IMR-90 (cell line): ENCODE measurements at regions not wholly inside any gene's neighbourhood (a gene's known extent, or its start where the extent isn't known, plus 50 kb on each side); places are given as distances from the start of the nearest gene placed in this dataset.

Experiments used
- ATAC-seq: fragments of 200-7000 bp; cut with Tn5 transposase; 2 replicates; pipeline ENCODE4 v1.9.1; 2020; ENCODE audit warnings: low read depth, mild to moderate bottlenecking, moderate library complexity
- BruUV-seq: library from RNA; stranded (reverse); fragments of 400-500 nt; replicated peaks from 2 replicates; lab custom pipeline; 2021; lab: Mats Ljungman, UMichigan
- CTCF ChIA-PET: fragments of 300-600 bp; formaldehyde crosslinking; extraction: SDS; loops from one replicate; lab custom pipeline; 2021; ENCODE audit warnings: antibody characterized with exemption; lab: Yijun Ruan, JAX
- POLR2A ChIA-PET: fragments of 300-600 bp; sonication (Branson Sonifier 250); formaldehyde crosslinking; loops from one replicate; lab custom pipeline; 2022; ENCODE audit warnings: antibody characterized with exemption; ENCODE audit not compliant: unreplicated experiment; lab: Charles Lee
- DNase-seq: peaks from one replicate; pipeline ENCODE4 v3.0.0; 2013
- H2AFZ ChIP-seq: replicated peaks from 2 replicates; pipeline ENCODE3; 2013; ENCODE audit warnings: low read length, mild to moderate bottlenecking; ENCODE audit not compliant: poor library complexity
- H2AK5ac ChIP-seq: 2 replicates; pipeline ENCODE4 v1.6.1; 2013; ENCODE audit warnings: low read depth, low read length, inconsistent platforms
- H2AK9ac ChIP-seq: replicated peaks from 2 replicates; pipeline ENCODE3; 2013; ENCODE audit warnings: mild to moderate bottlenecking, low read depth, low read length, moderate library complexity; ENCODE audit not compliant: poor library complexity
- H2BK120ac ChIP-seq: 2 replicates; pipeline ENCODE4 v1.6.1; 2013; ENCODE audit warnings: low read depth, low read length, inconsistent platforms
- H2BK15ac ChIP-seq: 3 replicates; pipeline ENCODE4 v1.6.1; 2013; ENCODE audit warnings: low read depth, low read length, inconsistent platforms
- H2BK20ac ChIP-seq: 2 replicates; pipeline ENCODE4 v1.6.1; 2013; ENCODE audit warnings: low read depth, mild to moderate bottlenecking, inconsistent platforms, low read length, moderate library complexity
- H2BK5ac ChIP-seq: 2 replicates; pipeline ENCODE4 v1.6.1; 2013; ENCODE audit warnings: mild to moderate bottlenecking, low read depth, low read length, inconsistent platforms; ENCODE audit not compliant: poor library complexity, severe bottlenecking
- H3K14ac ChIP-seq: replicated peaks from 2 replicates; pipeline ENCODE4 v1.6.1; 2013; ENCODE audit warnings: low read depth, low read length, inconsistent platforms
- H3K18ac ChIP-seq: 2 replicates; pipeline ENCODE4 v1.6.1; 2013; ENCODE audit warnings: low read depth, low read length, control low read depth
- H3K23ac ChIP-seq: 2 replicates; pipeline ENCODE4 v1.6.1; 2013; ENCODE audit warnings: low read depth, low read length, inconsistent platforms
- H3K27ac ChIP-seq: 2 replicates; pipeline ENCODE4 v1.5.1; 2013; ENCODE audit warnings: mild to moderate bottlenecking, control low read depth, low read length; ENCODE audit not compliant: insufficient read depth
- H3K27me3 ChIP-seq: 2 replicates; pipeline ENCODE4 v1.6.1; 2013; ENCODE audit warnings: low read length; ENCODE audit not compliant: control insufficient read depth, insufficient read depth
- H3K36me3 ChIP-seq: 2 replicates; pipeline ENCODE4 v1.6.1; 2013; ENCODE audit warnings: low read length, mixed read lengths; ENCODE audit not compliant: control insufficient read depth, insufficient read depth
- H3K4ac ChIP-seq: 2 replicates; pipeline ENCODE4 v1.6.1; 2013; ENCODE audit warnings: low read depth, low read length, inconsistent platforms
- H3K4me1 ChIP-seq: 2 replicates; pipeline ENCODE4 v1.6.1; 2013; ENCODE audit warnings: low read length, mixed read lengths; ENCODE audit not compliant: control insufficient read depth, insufficient read depth
- H3K4me2 ChIP-seq: 2 replicates; pipeline ENCODE4 v1.6.1; 2013; ENCODE audit warnings: low read depth, mild to moderate bottlenecking, control low read depth, low read length, moderate library complexity
- H3K4me3 ChIP-seq: 2 replicates; pipeline ENCODE4 v1.5.1; 2013; ENCODE audit warnings: low read depth, mild to moderate bottlenecking, control low read depth, low read length, moderate library complexity; ENCODE audit not compliant: insufficient read depth
- H3K56ac ChIP-seq: 2 replicates; pipeline ENCODE4 v1.6.1; 2013; ENCODE audit warnings: low read length, inconsistent platforms; ENCODE audit not compliant: insufficient read depth; ENCODE audit errors: extremely low read depth
- H3K79me1 ChIP-seq, 2 experiments: 2 replicates each; pipeline ENCODE4 v1.6.1; 2013; ENCODE audit warnings: low read length in 2 of 2, inconsistent platforms in 1 of 2, low read depth in 1 of 2
- H3K9ac ChIP-seq: 2 replicates; pipeline ENCODE4 v1.6.1; 2013; ENCODE audit warnings: low read depth, low read length, control low read depth
- H3K9me1 ChIP-seq: 2 replicates; pipeline ENCODE4 v1.6.1; 2013; ENCODE audit warnings: low read length, inconsistent platforms; ENCODE audit not compliant: insufficient read depth
- H3K9me3 ChIP-seq: 2 replicates; pipeline ENCODE4 v1.6.1; 2013; ENCODE audit warnings: low read length; ENCODE audit not compliant: control insufficient read depth, insufficient read depth
- H4K20me1 ChIP-seq: 2 replicates; pipeline ENCODE4 v1.6.1; 2013; ENCODE audit warnings: low read length, inconsistent platforms; ENCODE audit not compliant: insufficient read depth
- H4K5ac ChIP-seq: 2 replicates; pipeline ENCODE4 v1.6.1; 2013; ENCODE audit warnings: mild to moderate bottlenecking, low read depth, low read length, control low read depth
- H4K8ac ChIP-seq, 2 experiments: 2 replicates each; pipeline ENCODE4 v1.6.1; 2013; ENCODE audit warnings: low read depth in 2 of 2, low read length in 2 of 2, control low read depth in 1 of 2, inconsistent platforms in 1 of 2
- H4K91ac ChIP-seq: 2 replicates; pipeline ENCODE4 v1.6.1; 2013; ENCODE audit warnings: low read depth, low read length, inconsistent platforms; ENCODE audit not compliant: insufficient read depth
- BHLHE40 ChIP-seq: fragments of 150-350 bp; IDR thresholded peaks from 2 replicates; pipeline ENCODE4 v1.6.1; 2016; ENCODE audit warnings: mild to moderate bottlenecking, low read depth, low read length
- CEBPB ChIP-seq: IDR thresholded peaks from 2 replicates; pipeline ENCODE4 v1.6.1; 2012; ENCODE audit warnings: low read depth, low read length, improper control_type of control experiment
- CHD1 ChIP-seq: IDR thresholded peaks from 2 replicates; pipeline ENCODE4 v1.6.1; 2012; ENCODE audit warnings: low read depth, low read length, improper control_type of control experiment
- FOS ChIP-seq: fragments of 150-350 bp; IDR thresholded peaks from 2 replicates; pipeline ENCODE4 v1.6.1; 2016; ENCODE audit warnings: low read depth, low read length
- MAFK ChIP-seq: IDR thresholded peaks from 2 replicates; pipeline ENCODE4 v1.6.1; 2012; ENCODE audit warnings: low read depth, low read length, improper control_type of control experiment
- MAZ ChIP-seq: IDR thresholded peaks from 2 replicates; pipeline ENCODE4 v1.6.1; 2012; ENCODE audit warnings: low read depth, mild to moderate bottlenecking, low read length, improper control_type of control experiment, moderate library complexity, borderline replicate concordance
- MXI1 ChIP-seq: IDR thresholded peaks from 2 replicates; pipeline ENCODE4 v1.6.1; 2012; ENCODE audit warnings: low read depth, mild to moderate bottlenecking, low read length, moderate library complexity, borderline replicate concordance
- NFE2L2 ChIP-seq: fragments of 150-350 bp; IDR thresholded peaks from 2 replicates; pipeline ENCODE4 v1.6.1; 2016; ENCODE audit warnings: low read depth, mild to moderate bottlenecking, low read length
- POLR2A ChIP-seq: IDR thresholded peaks from 2 replicates; pipeline ENCODE4 v1.6.1; 2012; ENCODE audit warnings: mild to moderate bottlenecking, low read depth, low read length
- RCOR1 ChIP-seq: IDR thresholded peaks from 2 replicates; pipeline ENCODE4 v1.6.1; 2012; ENCODE audit warnings: mild to moderate bottlenecking, low read length, improper control_type of control experiment; ENCODE audit not compliant: insufficient replicate concordance
- RFX5 ChIP-seq: IDR thresholded peaks from 2 replicates; pipeline ENCODE4 v1.8.0; 2012; ENCODE audit warnings: low read depth, mild to moderate bottlenecking, low read length, moderate library complexity
- SMC3 ChIP-seq: fragments of 150-350 bp; IDR thresholded peaks from 2 replicates; pipeline ENCODE4 v1.6.1; 2016; ENCODE audit warnings: low read depth, mild to moderate bottlenecking, antibody characterized with exemption, low read length, moderate library complexity
- WGBS, 2 experiments: methylation state at CpG; one replicate each; pipeline versions ENCODE4 v1.1.5 to v1.1.7; 2013; ENCODE audit warnings: missing lambda C conversion rate in 2 of 2; ENCODE audit not compliant: insufficient read length in 1 of 2; ENCODE audit errors: extremely low coverage in 2 of 2; 5-methylcytosine and 5-hydroxymethylcytosine counted together
- dilution Hi-C: fragments of 300-500 bp; cut with HindIII; formaldehyde crosslinking; loops from one replicate; pipeline ENCODE4 v1.14.3; 2018; ENCODE audit warnings: low sequenced_read_pairs; ENCODE audit not compliant: unreplicated experiment
- in situ Hi-C: fragments of 300-500 bp; cut with MboI; formaldehyde crosslinking; loops from 3 replicates; pipeline ENCODE4 v1.14.3; 2019; ENCODE audit warnings: low sequenced_read_pairs, inconsistent platforms, mixed read lengths
- intact Hi-C: fragments of 100-400 bp; cut with micrococcal nuclease; formaldehyde crosslinking; loops from 2 replicates; pipeline ENCODE4 v1.10.0; 2022
- TF ChIP-seq, protein P1 (sequence below): conservative IDR thresholded peaks from 2 replicates; pipeline ENCODE4 v1.5.1; 2012; ENCODE audit warnings: mild to moderate bottlenecking, low read depth, low read length, improper control_type of control experiment
- TF ChIP-seq, protein P2 (sequence below): fragments of 150-350 bp; IDR thresholded peaks from 2 replicates; pipeline ENCODE4 v1.6.1; 2017; ENCODE audit warnings: mild to moderate bottlenecking, antibody characterized with exemption, low read length, low read depth

DNA sequence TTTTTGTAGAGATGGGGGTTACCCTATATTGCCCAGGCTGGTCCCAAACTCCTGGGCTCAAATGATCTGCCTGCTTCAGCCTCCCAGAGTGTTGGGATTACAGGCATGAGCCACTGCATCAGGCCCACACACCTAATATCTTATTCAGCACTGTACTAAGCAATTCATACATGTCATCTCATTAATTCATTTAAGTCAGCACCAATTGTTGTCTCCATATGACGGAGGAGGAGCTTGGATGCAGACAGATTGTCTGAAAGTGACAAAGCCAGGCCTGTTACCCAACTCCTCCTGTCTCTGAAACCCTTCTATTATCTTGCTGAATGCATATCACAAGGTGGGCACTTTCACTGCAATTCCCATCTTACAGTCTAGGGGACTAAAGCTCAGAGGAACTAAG lies 57.5 kb upstream of the ALX4 start:
- H3K4me1 ChIP-seq: no peaks in the 10 kb centered on the region
- H2AK9ac ChIP-seq: no peak overlapping the region
- ChIA-PET CTCF (no interaction called here), POLR2A (no interaction called here)
- H3K9ac ChIP-seq: no peak overlapping the region
- ATAC-seq (no peak), DNase-seq (no peak)
- H2BK20ac ChIP-seq: no peak overlapping the region
- no peak overlapping the region for H3K27ac ChIP-seq
- H3K27me3 ChIP-seq: peaks cover 26% of the 10 kb centered on the region
- no peaks in the 10 kb centered on the region; the same call in 1 of the 2 replicates for H3K9me3 ChIP-seq
- H3K4ac ChIP-seq: no peak overlapping the region
- H3K4me3 ChIP-seq: no peak overlapping the region
- no peak overlapping the region for H3K14ac ChIP-seq
- H3K18ac ChIP-seq: no peak overlapping the region
- H2AFZ ChIP-seq: no peak overlapping the region
- TF ChIP-seq BHLHE40: no peak
- no peak for TF ChIP-seq SMC3
- TF ChIP-seq, protein P1, sequence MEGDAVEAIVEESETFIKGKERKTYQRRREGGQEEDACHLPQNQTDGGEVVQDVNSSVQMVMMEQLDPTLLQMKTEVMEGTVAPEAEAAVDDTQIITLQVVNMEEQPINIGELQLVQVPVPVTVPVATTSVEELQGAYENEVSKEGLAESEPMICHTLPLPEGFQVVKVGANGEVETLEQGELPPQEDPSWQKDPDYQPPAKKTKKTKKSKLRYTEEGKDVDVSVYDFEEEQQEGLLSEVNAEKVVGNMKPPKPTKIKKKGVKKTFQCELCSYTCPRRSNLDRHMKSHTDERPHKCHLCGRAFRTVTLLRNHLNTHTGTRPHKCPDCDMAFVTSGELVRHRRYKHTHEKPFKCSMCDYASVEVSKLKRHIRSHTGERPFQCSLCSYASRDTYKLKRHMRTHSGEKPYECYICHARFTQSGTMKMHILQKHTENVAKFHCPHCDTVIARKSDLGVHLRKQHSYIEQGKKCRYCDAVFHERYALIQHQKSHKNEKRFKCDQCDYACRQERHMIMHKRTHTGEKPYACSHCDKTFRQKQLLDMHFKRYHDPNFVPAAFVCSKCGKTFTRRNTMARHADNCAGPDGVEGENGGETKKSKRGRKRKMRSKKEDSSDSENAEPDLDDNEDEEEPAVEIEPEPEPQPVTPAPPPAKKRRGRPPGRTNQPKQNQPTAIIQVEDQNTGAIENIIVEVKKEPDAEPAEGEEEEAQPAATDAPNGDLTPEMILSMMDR: no peak
- no peak for TF ChIP-seq FOS
- TF ChIP-seq MXI1: no peak
- TF ChIP-seq NFE2L2: no peak
- TF ChIP-seq MAZ: no peak
- no peak for TF ChIP-seq RCOR1
- TF ChIP-seq POLR2A: no peak
- no peak for TF ChIP-seq MAFK
- TF ChIP-seq CEBPB: no peak
- no peak for TF ChIP-seq RFX5
- TF ChIP-seq CHD1: no peak
- TF ChIP-seq, protein P2, sequence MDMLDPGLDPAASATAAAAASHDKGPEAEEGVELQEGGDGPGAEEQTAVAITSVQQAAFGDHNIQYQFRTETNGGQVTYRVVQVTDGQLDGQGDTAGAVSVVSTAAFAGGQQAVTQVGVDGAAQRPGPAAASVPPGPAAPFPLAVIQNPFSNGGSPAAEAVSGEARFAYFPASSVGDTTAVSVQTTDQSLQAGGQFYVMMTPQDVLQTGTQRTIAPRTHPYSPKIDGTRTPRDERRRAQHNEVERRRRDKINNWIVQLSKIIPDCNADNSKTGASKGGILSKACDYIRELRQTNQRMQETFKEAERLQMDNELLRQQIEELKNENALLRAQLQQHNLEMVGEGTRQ: no peak
- no peak overlapping the region for H4K5ac ChIP-seq
- no peaks in the 10 kb centered on the region for H3K9me1 ChIP-seq
- no peak overlapping the region for H2BK5ac ChIP-seq
- H4K91ac ChIP-seq: no peak overlapping the region
- H3K4me2 ChIP-seq: no peak overlapping the region
- H3K36me3 ChIP-seq: no peaks in the 10 kb centered on the region
- no peaks in the 10 kb centered on the region for H3K79me1 ChIP-seq
- no peak overlapping the region for H3K23ac ChIP-seq
- WGBS, 2 experiments: no CpG with 5 or more reads among the region's 1 CpG
- H2BK120ac ChIP-seq: no peak overlapping the region
- H4K20me1 ChIP-seq: no peaks in the 10 kb centered on the region
- intact Hi-C loops: no loop called here
- no TSS peak for BruUV-seq
- H3K56ac ChIP-seq: no peak overlapping the region
- in situ Hi-C loops: no loop called here
- dilution Hi-C loops: no loop called here
- H4K8ac ChIP-seq: no peak overlapping the region
- H2AK5ac ChIP-seq: no peak overlapping the region
- no peak overlapping the region for H2BK15ac ChIP-seq
